ENCODE measurements at regions not wholly inside any gene's neighbourhood (a gene's known extent, or its start where the extent isn't known, plus 50 kb on each side); places are given as distances from the start of the nearest gene placed in this dataset.

- no peak for TF ChIP-seq IRF3 (IDR thresholded peaks at IDR 0.05)
Observed at GRCh38 chr1:55854911-55855310, 639.7 kb upstream of the USP24 start (continued).

GRCh38 chr1:55848906-55849305 lies 633.7 kb upstream of the USP24 start:
- Histone ChIP-seq H3K4me3 (no peak overlapping the region), H3K9me3 (replicated peaks; ENCODE audit: control insufficient read depth, insufficient read depth, low read length) (no peaks in the 10 kb centered on the region), H3K9ac (ENCODE audit: control insufficient read depth, insufficient read depth, low read length) (no peak overlapping the region), H3K79me2 (ENCODE audit: control insufficient read depth, insufficient read depth, low read length) (no peaks in the 10 kb centered on the region), H2AFZ (ENCODE audit: control insufficient read depth, low read depth, low read length) (no peak overlapping the region), H3K27me3 (replicated peaks in 1 of 2; ENCODE audit: control insufficient read depth in 2 of 2, insufficient read depth in 2 of 2, low read length in 1 of 2) (no peaks in the 10 kb centered on the region; a peak in 1 of 4 replicates), H3K4me2 (ENCODE audit: control insufficient read depth, insufficient read depth) (no peak overlapping the region), H3K36me3 (ENCODE audit: control insufficient read depth in 2 of 2, insufficient read depth in 2 of 2, low read length in 1 of 2) (no peaks in the 10 kb centered on the region), H4K20me1 (ENCODE audit: control insufficient read depth, insufficient read depth) (no peaks in the 10 kb centered on the region), H3K27ac (ENCODE audit: control insufficient read depth, insufficient read depth) (no peak overlapping the region), H3K4me1 (ENCODE audit: control insufficient read depth, insufficient read depth, low read length) (no peaks in the 10 kb centered on the region)
- no peak for ATAC-seq
- FAIRE-seq: no peak
- TF ChIP-seq POU2F2 (IDR thresholded peaks at IDR 0.05; ENCODE audit: borderline replicate concordance, low read depth, low read length) (no peak), BRCA1 (IDR thresholded peaks at IDR 0.05; ENCODE audit: low read depth, low read length) (no peak), IKZF1 (conservative IDR thresholded peaks at IDR 0.05) (no peak), CBFB (IDR thresholded peaks at IDR 0.05; ENCODE audit: low read depth) (no peak), STAT3 (IDR thresholded peaks at IDR 0.05; ENCODE audit: low read depth, low read length) (no peak), SREBF2 (IDR thresholded peaks at IDR 0.05; ENCODE audit: low read length) (no peak), SPI1 (IDR thresholded peaks at IDR 0.05; ENCODE audit: borderline replicate concordance, insufficient read depth, low read depth, low read length) (no peak), E2F8 (IDR thresholded peaks at IDR 0.05; ENCODE audit: low read depth, partially characterized antibody) (no peak), FOS (IDR thresholded peaks at IDR 0.05; ENCODE audit: borderline replicate concordance, extremely low read depth, insufficient read length) (no peak), DPF2 (IDR thresholded peaks at IDR 0.05) (no peak), SUZ12 (IDR thresholded peaks at IDR 0.05; ENCODE audit: unreplicated experiment) (no peak), ASH2L (IDR thresholded peaks at IDR 0.05; ENCODE audit: borderline replicate concordance, low read depth) (no peak), IKZF2 (IDR thresholded peaks at IDR 0.05) (no peak), SRF (IDR thresholded peaks at IDR 0.05; ENCODE audit: low read depth in 2 of 2, low read length in 2 of 2) (no peak), RFX5 (IDR thresholded peaks at IDR 0.05; ENCODE audit: low read depth, low read length) (no peak)
- TF ChIP-seq, protein P1, sequence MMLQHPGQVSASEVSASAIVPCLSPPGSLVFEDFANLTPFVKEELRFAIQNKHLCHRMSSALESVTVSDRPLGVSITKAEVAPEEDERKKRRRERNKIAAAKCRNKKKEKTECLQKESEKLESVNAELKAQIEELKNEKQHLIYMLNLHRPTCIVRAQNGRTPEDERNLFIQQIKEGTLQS (IDR thresholded peaks at IDR 0.05; ENCODE audit: borderline replicate concordance, extremely low read depth, low read depth, low read length): no peak
- TF ChIP-seq, protein P2, sequence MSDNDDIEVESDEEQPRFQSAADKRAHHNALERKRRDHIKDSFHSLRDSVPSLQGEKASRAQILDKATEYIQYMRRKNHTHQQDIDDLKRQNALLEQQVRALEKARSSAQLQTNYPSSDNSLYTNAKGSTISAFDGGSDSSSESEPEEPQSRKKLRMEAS (IDR thresholded peaks at IDR 0.05; ENCODE audit: low read depth, low read length): no peak
- TF ChIP-seq, protein P3, sequence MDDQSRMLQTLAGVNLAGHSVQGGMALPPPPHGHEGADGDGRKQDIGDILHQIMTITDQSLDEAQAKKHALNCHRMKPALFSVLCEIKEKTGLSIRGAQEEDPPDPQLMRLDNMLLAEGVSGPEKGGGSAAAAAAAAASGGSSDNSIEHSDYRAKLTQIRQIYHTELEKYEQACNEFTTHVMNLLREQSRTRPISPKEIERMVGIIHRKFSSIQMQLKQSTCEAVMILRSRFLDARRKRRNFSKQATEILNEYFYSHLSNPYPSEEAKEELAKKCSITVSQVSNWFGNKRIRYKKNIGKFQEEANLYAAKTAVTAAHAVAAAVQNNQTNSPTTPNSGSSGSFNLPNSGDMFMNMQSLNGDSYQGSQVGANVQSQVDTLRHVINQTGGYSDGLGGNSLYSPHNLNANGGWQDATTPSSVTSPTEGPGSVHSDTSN (IDR thresholded peaks at IDR 0.05; ENCODE audit: insufficient replicate concordance, low read depth, low read length): no peak
- ChIA-PET CTCF (interaction anchor here (2.3 kb wide), 1 partner anchor 12 kb away, joined by 7 read pairs; no protein-coding TSS in a partner anchor), SMC1A (ENCODE audit: uncharacterized antibody, unreplicated experiment) (interaction anchor here (0.8 to 1.1 kb wide), 2 partner anchors 70 to 88 kb away, joined by 3 read pairs; no protein-coding TSS in a partner anchor), POLR2A (no interaction called here), RAD21 (ENCODE audit: unreplicated experiment) (no interaction called here)
- no peak for DNase-seq (ENCODE audit: low read depth, low spot score)
- BruUV-seq (replicated peaks): no TSS peak
- in situ Hi-C loops (cut with MboI): no loop called here
- WGBS (ENCODE audit: insufficient coverage, insufficient replicate concordance, low lambda C conversion rate, missing lambda C conversion rate): 0% methylated on average over 1 of the region's 1 CpG
- intact Hi-C loops (cut with micrococcal nuclease; ENCODE audit: unreplicated experiment): no loop called here
